BLaER1 (cell line): ENCODE measurements at regions not wholly inside any gene's neighbourhood (a gene's known extent, or its start where the extent isn't known, plus 50 kb on each side); places are given as distances from the start of the nearest gene placed in this dataset.

Source experiments
- H3K27ac ChIP-seq: shearing (Covaris generic); formaldehyde crosslinking; 2 replicates; pipeline ENCODE4 v1.8.1; 2022
- H3K27me3 ChIP-seq: shearing (Covaris generic); formaldehyde crosslinking; 2 replicates; pipeline ENCODE4 v1.8.1; 2022
- H3K36me3 ChIP-seq: shearing (Covaris generic); formaldehyde crosslinking; 2 replicates; pipeline ENCODE4 v1.8.1; 2022
- H3K4me1 ChIP-seq: shearing (Covaris generic); formaldehyde crosslinking; 2 replicates; pipeline ENCODE4 v1.8.1; 2022
- H3K4me2 ChIP-seq: shearing (Covaris generic); formaldehyde crosslinking; 2 replicates; pipeline ENCODE4 v1.8.1; 2022
- H3K4me3 ChIP-seq: shearing (Covaris generic); formaldehyde crosslinking; 2 replicates; pipeline ENCODE4 v1.8.1; 2022
- H3K9ac ChIP-seq: shearing (Covaris generic); formaldehyde crosslinking; 2 replicates; pipeline ENCODE4 v1.8.1; 2022
- H3K9me3 ChIP-seq: shearing (Covaris generic); formaldehyde crosslinking; 2 replicates; pipeline ENCODE4 v1.8.1; 2022
- H4K20me1 ChIP-seq: shearing (Covaris generic); formaldehyde crosslinking; 2 replicates; pipeline ENCODE4 v1.8.1; 2022
- Cebpa-rat ChIP-seq: shearing (Covaris generic); IDR thresholded peaks from 2 replicates; pipeline ENCODE4 v1.8.1; 2022

- H3K27ac ChIP-seq, result no peak overlapping the region
- no peak overlapping the region for H3K9ac ChIP-seq
- H3K9me3 ChIP-seq, result peaks cover 10% of the 10 kb centered on the region
- TF ChIP-seq Cebpa-rat, result no peak
- peak overlapping the region; percentile 80 for H3K4me2 ChIP-seq
- H4K20me1 ChIP-seq, result peaks cover 12% of the 10 kb centered on the region; the same call in 1 of the 2 replicates
- peaks cover 70% of the 10 kb centered on the region for H3K4me1 ChIP-seq
- H3K27me3 ChIP-seq, result no peaks in the 10 kb centered on the region
- H3K4me3 ChIP-seq, result no peak overlapping the region
- no peaks in the 10 kb centered on the region for H3K36me3 ChIP-seq
Observed at GRCh38 chr1:112060261-112060660, 70.8 kb upstream of the KCND3 start.

DNA sequence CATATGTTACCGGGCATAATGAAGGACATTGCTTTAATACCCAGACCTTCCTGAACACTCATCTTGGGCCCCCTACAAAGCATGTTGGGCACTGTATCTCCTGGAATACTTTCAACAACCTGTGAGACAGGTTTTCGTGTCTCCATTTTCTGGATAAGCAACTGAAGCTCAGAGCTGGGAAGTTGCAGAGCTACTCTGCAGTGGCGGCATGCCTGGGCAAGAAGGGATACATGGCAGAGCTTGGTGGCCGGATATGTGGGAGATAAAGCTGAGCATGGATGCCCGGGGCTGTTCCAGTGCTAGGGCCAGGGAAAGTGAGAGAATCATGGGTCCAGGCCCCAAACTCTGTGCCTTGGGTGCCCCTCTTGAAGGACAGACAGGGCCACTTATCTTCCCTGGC is 71.6 kb upstream of the KCND3 start:
- no peak for TF ChIP-seq Cebpa-rat
- peaks cover 10% of the 10 kb centered on the region for H3K9me3 ChIP-seq
- no peaks in the 10 kb centered on the region for H3K36me3 ChIP-seq
- H3K4me1 ChIP-seq, result peaks cover 62% of the 10 kb centered on the region
- H3K27ac ChIP-seq, result no peak overlapping the region
- peaks cover 12% of the 10 kb centered on the region; the same call in 1 of the 2 replicates for H4K20me1 ChIP-seq
- H3K4me2 ChIP-seq, result peak overlapping the region; percentile 80
- no peaks in the 10 kb centered on the region for H3K27me3 ChIP-seq
- no peak overlapping the region for H3K4me3 ChIP-seq
- H3K9ac ChIP-seq, result no peak overlapping the region

DNA sequence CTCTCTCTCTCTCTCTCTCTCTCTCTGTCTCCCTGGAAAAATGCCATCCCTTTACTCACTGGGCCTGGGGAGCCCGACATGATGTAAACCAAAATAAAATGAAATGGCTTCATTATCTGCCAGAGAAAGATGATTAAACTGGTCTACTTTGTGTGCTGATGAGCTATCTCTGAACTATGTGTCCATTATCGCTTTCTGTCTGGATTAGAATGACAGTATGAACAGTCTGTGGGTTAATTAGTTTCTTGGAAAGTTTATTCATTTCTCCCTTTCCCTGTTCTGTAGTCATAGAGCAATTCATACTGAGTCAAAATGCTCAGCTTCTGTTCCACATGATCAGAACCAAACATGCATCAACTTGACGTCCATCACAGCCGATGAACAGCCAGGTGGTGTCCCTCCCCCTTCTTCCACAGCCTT is 72.4 kb upstream of the KCND3 start:
- no peak overlapping the region for H3K9ac ChIP-seq
- no peak for TF ChIP-seq Cebpa-rat
- H3K4me1 ChIP-seq, result peaks cover 53% of the 10 kb centered on the region
- peaks cover 10% of the 10 kb centered on the region for H3K9me3 ChIP-seq
- no peaks in the 10 kb centered on the region for H3K36me3 ChIP-seq
- no peak overlapping the region for H3K27ac ChIP-seq
- H3K4me2 ChIP-seq, result peak overlapping the region; percentile 80
- H4K20me1 ChIP-seq, result peaks cover 9% of the 10 kb centered on the region; the same call in 1 of the 2 replicates
- H3K27me3 ChIP-seq, result no peaks in the 10 kb centered on the region
- H3K4me3 ChIP-seq, result no peak overlapping the region

GRCh38 chr1:112063781-112064728 is 74.6 kb upstream of the KCND3 start:
- H4K20me1 ChIP-seq, result 0 out of 2 replicates have a peak, but pooled peaks cover 5% of the 10 kb centered on the region
- H3K4me1 ChIP-seq, result peaks cover 32% of the 10 kb centered on the region
- H3K9ac ChIP-seq, result no peak overlapping the region
- H3K9me3 ChIP-seq, result peaks cover 10% of the 10 kb centered on the region
- H3K4me2 ChIP-seq, result no peak overlapping the region
- H3K27me3 ChIP-seq, result no peaks in the 10 kb centered on the region
- no peaks in the 10 kb centered on the region for H3K36me3 ChIP-seq
- no peak overlapping the region for H3K4me3 ChIP-seq
- TF ChIP-seq Cebpa-rat, result no peak
- no peak overlapping the region for H3K27ac ChIP-seq

GRCh38 chr1:112067989-112068388 is 78.5 kb upstream of the KCND3 start:
- Histone ChIP-seq H3K4me3 (no peak overlapping the region), H3K9ac (no peak overlapping the region), H3K4me1 (no peaks in the 10 kb centered on the region), H3K27ac (no peak overlapping the region), H3K4me2 (no peak overlapping the region), H4K20me1 (no peaks in the 10 kb centered on the region), H3K9me3 (peaks cover 21% of the 10 kb centered on the region), H3K27me3 (no peaks in the 10 kb centered on the region), H3K36me3 (no peaks in the 10 kb centered on the region)
- TF ChIP-seq Cebpa-rat, result no peak

- Histone ChIP-seq H4K20me1 (no peaks in the 10 kb centered on the region), H3K9ac (no peak overlapping the region), H3K4me2 (no peak overlapping the region), H3K36me3 (no peaks in the 10 kb centered on the region), H3K9me3 (peaks cover 11% of the 10 kb centered on the region; the same call in 1 of the 2 replicates), H3K27ac (no peak overlapping the region), H3K27me3 (no peaks in the 10 kb centered on the region), H3K4me3 (no peak overlapping the region), H3K4me1 (no peaks in the 10 kb centered on the region)
- no peak for TF ChIP-seq Cebpa-rat
Observed at GRCh38 chr1:112070677-112071076, 81.2 kb upstream of the KCND3 start.

DNA sequence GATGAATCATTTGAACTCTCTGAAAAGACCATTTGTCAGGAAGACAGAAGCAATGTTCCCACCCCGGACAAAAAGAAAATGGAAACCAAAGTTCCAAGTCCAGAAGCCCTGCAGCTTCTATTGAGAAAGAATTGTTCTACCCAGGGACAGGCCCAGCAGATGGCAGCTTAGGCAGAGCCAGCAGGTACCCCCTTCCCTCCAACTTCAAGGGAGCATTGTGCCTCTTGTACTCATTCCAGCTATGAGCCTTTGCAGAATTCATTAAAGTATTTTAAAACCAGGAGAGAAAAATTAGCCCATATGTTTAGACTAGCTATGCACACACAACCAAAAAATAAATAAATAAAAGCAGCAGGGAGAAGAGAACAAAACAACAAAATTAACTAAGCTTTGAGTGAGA is 85.2 kb upstream of the KCND3 start:
- H3K4me1 ChIP-seq, result no peaks in the 10 kb centered on the region
- no peaks in the 10 kb centered on the region for H3K27me3 ChIP-seq

GRCh38 chr1:112075566-112075965 is 86.1 kb upstream of the KCND3 start:
- no peak for TF ChIP-seq Cebpa-rat
- no peak overlapping the region for H3K4me3 ChIP-seq
- H3K9me3 ChIP-seq, result peaks cover 11% of the 10 kb centered on the region; the same call in 1 of the 2 replicates
- no peak overlapping the region for H3K9ac ChIP-seq
- no peaks in the 10 kb centered on the region for H4K20me1 ChIP-seq
- no peaks in the 10 kb centered on the region for H3K27me3 ChIP-seq
- H3K4me2 ChIP-seq, result no peak overlapping the region
- H3K27ac ChIP-seq, result no peak overlapping the region
- H3K4me1 ChIP-seq, result no peaks in the 10 kb centered on the region
- H3K36me3 ChIP-seq, result no peaks in the 10 kb centered on the region

More for the DNA sequence above, 85.2 kb upstream of the KCND3 start:
- Histone ChIP-seq H3K36me3 (no peaks in the 10 kb centered on the region), H3K27ac (no peak overlapping the region), H3K9ac (no peak overlapping the region), H3K9me3 (peaks cover 11% of the 10 kb centered on the region; the same call in 1 of the 2 replicates), H4K20me1 (no peaks in the 10 kb centered on the region), H3K4me3 (no peak overlapping the region), H3K4me2 (no peak overlapping the region)
- no peak for TF ChIP-seq Cebpa-rat

GRCh38 chr1:112079446-112079845 is 90.0 kb upstream of the KCND3 start:
- Histone ChIP-seq H3K36me3 (no peaks in the 10 kb centered on the region), H4K20me1 (no peaks in the 10 kb centered on the region), H3K27me3 (no peaks in the 10 kb centered on the region), H3K4me1 (no peaks in the 10 kb centered on the region), H3K27ac (no peak overlapping the region), H3K9me3 (no peaks in the 10 kb centered on the region), H3K4me3 (no peak overlapping the region), H3K9ac (no peak overlapping the region), H3K4me2 (no peak overlapping the region)
- TF ChIP-seq Cebpa-rat, result no peak

GRCh38 chr1:112083487-112083886 is 94.0 kb upstream of the KCND3 start:
- Histone ChIP-seq H4K20me1 (no peaks in the 10 kb centered on the region), H3K27me3 (no peaks in the 10 kb centered on the region), H3K4me1 (no peaks in the 10 kb centered on the region), H3K9ac (no peak overlapping the region), H3K4me2 (no peak overlapping the region), H3K4me3 (no peak overlapping the region), H3K36me3 (no peaks in the 10 kb centered on the region), H3K27ac (no peak overlapping the region), H3K9me3 (no peaks in the 10 kb centered on the region)
- no peak for TF ChIP-seq Cebpa-rat
